ENCODE measurements at regions not wholly inside any gene's neighbourhood (a gene's known extent, or its start where the extent isn't known, plus 50 kb on each side); places are given as distances from the start of the nearest gene placed in this dataset.

GRCh38 chr14:86364634-86365033 lies 834.7 kb downstream of the FLRT2 start:
- WGBS, 2 donors = 74 to 100% methylated on average over 3 to 4 of the region's 4 CpGs
- intact Hi-C loops (cut with DNase I; ENCODE audit: low total_unique reads) = no loop called here
- DNase-seq (ENCODE audit: low spot score in 2 of 2) = no peak
- TF ChIP-seq CTCF (IDR thresholded peaks at IDR 0.05) (no peak), POLR2A (IDR thresholded peaks at IDR 0.05) (no peak)
- no peak overlapping the region for H3K4me3 ChIP-seq (ENCODE audit: low read depth, poor library complexity, severe bottlenecking)

- WGBS, 2 donors = 86 to 100% methylated on average over 1 of the region's 1 CpG
- DNase-seq (ENCODE audit: low spot score in 2 of 2) = no peak
- no peak overlapping the region for H3K4me3 ChIP-seq (ENCODE audit: low read depth, poor library complexity, severe bottlenecking)
- TF ChIP-seq CTCF (IDR thresholded peaks at IDR 0.05) = no peak
- no peak for TF ChIP-seq POLR2A (IDR thresholded peaks at IDR 0.05)
- intact Hi-C loops (cut with DNase I; ENCODE audit: low total_unique reads) = no loop called here
Measured at GRCh38 chr14:86363576-86363975, 833.6 kb downstream of the FLRT2 start.

GRCh38 chr14:86363047-86363446 lies 833.1 kb downstream of the FLRT2 start:
- intact Hi-C loops (cut with DNase I; ENCODE audit: low total_unique reads) = no loop called here
- WGBS, 2 donors = 79 to 87% methylated on average over 4 of the region's 4 CpGs
- no peak for DNase-seq (ENCODE audit: low spot score in 2 of 2)
- TF ChIP-seq POLR2A (IDR thresholded peaks at IDR 0.05) = no peak
- no peak for TF ChIP-seq CTCF (IDR thresholded peaks at IDR 0.05)
- H3K4me3 ChIP-seq (ENCODE audit: low read depth, poor library complexity, severe bottlenecking) = no peak overlapping the region

GRCh38 chr14:86357876-86358275 lies 827.9 kb downstream of the FLRT2 start:
- 45 to 51% methylated on average over 3 of the region's 3 CpGs for WGBS, 2 donors
- no peak overlapping the region for H3K4me3 ChIP-seq (ENCODE audit: low read depth, poor library complexity, severe bottlenecking)
- DNase-seq (ENCODE audit: low spot score in 2 of 2) = no peak
- TF ChIP-seq POLR2A (IDR thresholded peaks at IDR 0.05) (no peak), CTCF (IDR thresholded peaks at IDR 0.05) (no peak)
- intact Hi-C loops (cut with DNase I; ENCODE audit: low total_unique reads) = no loop called here

GRCh38 chr14:86357119-86357518 lies 827.2 kb downstream of the FLRT2 start:
- intact Hi-C loops (cut with DNase I; ENCODE audit: low total_unique reads) = no loop called here
- TF ChIP-seq CTCF (IDR thresholded peaks at IDR 0.05) (no peak), POLR2A (IDR thresholded peaks at IDR 0.05) (no peak)
- 51 to 58% methylated on average over 3 of the region's 3 CpGs for WGBS, 2 donors
- DNase-seq (ENCODE audit: low spot score in 2 of 2) = no peak
- no peak overlapping the region for H3K4me3 ChIP-seq (ENCODE audit: low read depth, poor library complexity, severe bottlenecking)

GRCh38 chr14:86346818-86347384 lies 817.0 kb downstream of the FLRT2 start:
- intact Hi-C loops (cut with DNase I; ENCODE audit: low total_unique reads) = no loop called here

More at GRCh38 chr14:86346818-86347384, 817.0 kb downstream of the FLRT2 start:
- WGBS, 2 donors = 73 to 78% methylated on average over 3 of the region's 3 CpGs
- DNase-seq (ENCODE audit: low spot score in 2 of 2) = no peak
- no peak for TF ChIP-seq CTCF (IDR thresholded peaks at IDR 0.05)
- TF ChIP-seq POLR2A (IDR thresholded peaks at IDR 0.05) = no peak
- H3K4me3 ChIP-seq (ENCODE audit: low read depth, poor library complexity, severe bottlenecking) = no peak overlapping the region
